ENCODE measurements at regions not wholly inside any gene's neighbourhood (a gene's known extent, or its start where the extent isn't known, plus 50 kb on each side); places are given as distances from the start of the nearest gene placed in this dataset.

DNA sequence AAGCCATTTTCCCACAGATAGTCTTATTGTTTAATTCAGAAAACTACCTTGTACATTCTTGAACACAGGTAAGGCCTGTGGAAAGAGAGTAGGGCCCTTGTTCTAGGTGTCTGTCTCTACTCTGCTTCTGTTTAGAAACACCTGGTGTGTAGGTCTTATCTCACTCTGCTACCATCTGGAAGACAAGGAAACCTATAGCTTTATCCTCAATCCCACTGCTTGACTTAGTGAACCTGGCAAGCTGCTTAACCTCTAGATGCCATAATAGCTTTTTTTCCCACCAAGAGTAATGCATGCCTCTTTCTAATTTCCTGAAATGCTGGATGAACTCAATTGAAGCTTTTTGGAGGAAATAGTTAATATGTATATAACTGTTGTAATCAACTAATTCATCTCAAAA lies 82.6 kb upstream of the RAP2B start:
- DNase-seq, result no peak

DNA sequence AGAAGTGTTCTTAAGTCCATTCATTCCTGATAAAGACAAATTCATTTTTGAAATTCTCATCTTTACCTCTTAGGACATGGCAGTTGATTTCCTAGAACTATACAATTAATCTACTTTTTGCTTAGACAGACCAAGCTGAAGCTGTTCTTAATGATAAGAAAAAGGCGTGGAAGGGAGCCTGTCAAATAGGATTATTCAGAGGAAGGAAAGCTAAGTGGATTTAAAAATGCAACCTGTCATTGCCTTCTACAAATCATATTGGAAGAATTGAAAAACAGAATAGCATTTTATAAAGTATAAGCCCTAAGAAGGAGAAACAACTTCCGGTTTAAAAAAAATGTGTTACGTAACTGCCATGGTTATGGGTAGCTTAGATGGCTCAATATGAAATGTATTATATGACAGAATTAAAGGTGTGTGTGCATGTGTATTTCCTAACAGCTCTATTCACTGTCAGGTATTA lies 81.2 kb upstream of the RAP2B start:
- DNase-seq, result no peak

DNA sequence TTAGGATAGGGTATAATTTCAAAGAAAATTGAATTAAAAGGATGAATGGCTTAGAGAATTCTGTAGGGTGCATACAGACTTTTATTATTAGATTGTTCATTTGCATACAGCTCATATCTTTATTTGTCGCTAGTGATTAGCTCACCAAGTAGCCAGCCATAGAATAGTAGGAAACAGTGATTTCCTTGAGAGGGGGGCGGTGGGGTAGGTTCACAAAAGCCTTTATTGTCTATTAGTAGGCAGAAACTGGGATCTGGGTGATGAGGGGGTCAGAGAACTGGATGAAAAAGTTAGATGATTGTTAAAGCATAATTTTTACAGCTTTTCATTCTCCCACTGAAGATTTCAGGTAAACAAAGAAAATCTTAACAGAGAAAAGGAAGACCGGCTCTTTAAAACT lies 77.6 kb upstream of the RAP2B start:
- DNase-seq, result no peak

DNA sequence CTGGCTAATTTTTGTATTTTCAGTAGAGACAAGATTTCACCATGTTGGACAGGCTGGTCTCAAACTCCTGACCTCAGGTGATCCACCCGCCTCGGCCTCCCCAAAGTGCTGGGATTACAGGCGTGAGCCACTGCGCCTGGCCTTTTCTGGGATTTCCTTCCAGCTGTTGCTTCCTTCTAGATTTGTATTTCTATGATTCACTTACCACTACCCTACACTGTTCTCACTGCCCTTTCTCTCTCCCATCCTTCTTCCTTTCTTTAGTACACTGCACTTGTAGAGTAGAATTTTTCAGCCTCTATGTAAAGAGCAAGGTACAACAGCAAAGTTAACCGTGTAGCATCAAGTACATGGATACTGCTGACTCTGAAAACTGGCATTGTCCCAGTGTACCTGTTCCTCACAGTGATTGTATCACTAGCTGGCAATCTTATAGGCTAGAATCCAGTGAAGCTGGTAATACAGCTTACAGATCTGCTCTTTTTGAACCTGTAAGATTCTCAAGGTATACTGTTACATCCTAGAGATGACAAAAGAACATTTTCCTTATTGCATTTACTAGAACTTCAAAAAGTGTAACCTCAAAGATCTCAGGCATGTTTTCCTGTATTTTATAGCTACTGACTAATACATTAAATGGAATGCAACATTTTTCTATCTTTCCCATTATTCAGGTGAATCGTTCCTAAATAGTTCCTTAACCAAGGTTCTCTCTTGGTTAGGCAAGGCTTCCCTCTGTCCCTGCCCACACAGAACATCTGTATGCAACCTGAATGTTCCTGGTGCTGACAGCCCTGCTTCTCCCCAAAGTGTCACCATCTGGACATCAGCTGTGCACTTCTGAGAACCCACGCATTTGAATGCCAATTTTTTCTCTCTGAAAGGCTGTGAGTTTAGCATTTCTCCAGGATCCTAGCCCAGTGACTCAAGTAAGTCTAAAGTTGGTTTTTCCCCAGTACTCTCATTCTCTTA lies 74.1 kb upstream of the RAP2B start:
- DNase-seq, result no peak

- no peak for DNase-seq
Observed at GRCh38 chr3:153089620-153090019, 72.4 kb upstream of the RAP2B start.

DNA sequence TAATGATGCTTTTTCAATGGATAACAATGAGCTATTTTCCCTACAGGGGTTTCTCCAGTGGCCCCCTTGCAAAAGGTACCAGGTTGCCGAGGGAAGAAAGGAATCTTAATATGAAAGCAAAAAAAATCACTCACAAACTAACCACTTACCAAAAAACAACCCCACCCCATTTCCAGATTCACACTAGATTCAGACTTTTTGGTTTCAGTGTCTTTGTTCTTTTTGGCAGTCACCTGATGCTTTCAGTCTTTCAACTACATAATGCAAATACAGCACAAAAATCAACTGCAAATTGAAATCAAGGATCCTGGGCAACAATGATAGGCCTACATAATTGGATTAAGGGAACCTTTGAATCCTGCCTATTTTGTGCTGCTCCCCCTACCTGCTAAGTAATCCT lies 71.1 kb upstream of the RAP2B start:
- DNase-seq, result no peak

DNA sequence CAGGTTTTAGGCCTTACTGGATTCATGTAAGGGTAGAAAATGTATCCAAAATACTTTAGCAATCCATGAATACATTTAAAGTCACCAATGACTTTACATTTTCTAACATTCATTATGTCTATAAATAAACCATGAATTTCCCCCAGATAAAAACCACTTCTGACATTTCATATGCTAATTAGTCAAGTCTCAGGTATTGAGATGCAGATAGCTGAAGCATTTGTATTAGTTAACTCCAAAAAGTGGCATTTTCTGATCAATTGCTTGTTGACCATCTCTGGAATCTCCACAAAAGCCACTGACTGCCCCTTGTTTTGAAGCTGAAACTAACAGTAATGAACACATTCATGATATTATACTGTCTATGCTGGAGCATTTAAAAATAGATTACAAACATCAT lies 68.4 kb upstream of the RAP2B start:
- no peak for DNase-seq

DNA sequence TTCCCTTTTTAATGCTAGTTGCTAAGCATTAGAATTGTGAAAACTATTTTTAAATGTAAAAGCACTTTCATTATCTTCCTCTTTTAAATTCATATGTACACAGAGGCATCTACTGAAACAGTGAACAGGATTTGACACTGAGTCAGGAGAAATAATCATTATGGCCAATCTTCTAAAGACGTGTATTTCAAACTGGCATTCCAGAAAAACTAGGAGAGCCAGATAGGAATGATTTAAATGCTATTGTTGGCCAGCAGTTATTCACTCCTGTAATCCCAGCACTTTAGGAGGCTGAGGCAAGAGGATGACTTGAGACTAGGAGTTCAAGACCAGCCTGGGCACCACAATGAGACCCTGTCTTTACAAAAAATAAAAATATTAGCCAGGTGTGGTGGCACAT lies 67.6 kb upstream of the RAP2B start:
- no peak for DNase-seq

DNA sequence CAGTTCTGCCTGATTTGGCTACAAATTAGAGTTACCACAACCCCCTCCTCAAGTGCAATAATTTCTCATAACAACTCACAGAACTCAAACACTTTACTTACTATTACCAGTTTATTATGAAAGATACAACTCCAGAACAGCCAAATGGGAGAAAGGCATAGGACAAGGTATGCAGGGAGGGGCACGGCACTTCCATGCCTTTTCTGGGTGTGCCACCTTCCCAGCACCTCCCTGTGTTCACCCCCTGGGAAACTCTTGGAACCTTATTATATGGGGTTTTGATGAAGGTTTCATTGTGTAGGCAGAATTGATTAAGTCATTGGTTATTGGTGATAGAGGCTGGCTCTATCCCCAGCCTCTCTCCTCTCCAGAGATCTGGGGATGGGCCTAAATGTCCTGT lies 66.6 kb upstream of the RAP2B start:
- no peak for DNase-seq

GRCh38 chr3:153096731-153097131 lies 65.3 kb upstream of the RAP2B start:
- no peak for DNase-seq

GRCh38 chr3:153097213-153097612 lies 64.8 kb upstream of the RAP2B start:
- no peak for DNase-seq

DNA sequence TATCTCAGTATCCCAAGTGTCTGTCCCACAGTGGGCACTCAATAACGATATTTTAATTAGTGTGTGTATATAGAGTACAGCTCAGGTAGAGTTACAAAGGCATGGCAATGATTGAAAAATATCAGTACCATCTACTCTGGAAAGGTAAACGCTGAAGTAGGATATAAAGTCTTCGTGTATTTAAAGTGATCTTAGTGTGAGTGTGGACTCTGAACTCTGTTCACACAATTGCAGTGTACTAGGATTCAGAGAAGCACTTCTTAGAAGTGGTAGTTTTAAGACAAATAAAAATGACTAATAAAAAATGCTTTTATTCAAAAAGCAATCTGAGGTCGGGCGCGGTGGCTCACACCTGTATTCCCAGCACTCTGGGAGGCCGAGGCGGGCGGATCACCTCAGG lies 62.9 kb upstream of the RAP2B start:
- DNase-seq, result no peak

GRCh38 chr3:153103406-153103945 lies 58.5 kb upstream of the RAP2B start:
- no peak for DNase-seq

GRCh38 chr3:153110041-153110440 lies 52.0 kb upstream of the RAP2B start:
- no peak for DNase-seq

GRCh38 chr3:153111016-153111415 lies 51.0 kb upstream of the RAP2B start:
- DNase-seq, result no peak

Data from activated CD4-positive, alpha-beta T cell treated with anti-CD3 and anti-CD28 coated beads, Interleukin-2, Interleukin-6, amounts not matched to agents 100 ng/mL and 50 ng/mL, durations not matched to agents 16 hours and 8 hours (primary cell).